NCI-H1417 treated with DMSO at 0.1 percent for 48 hours (cell line): ENCODE measurements at regions not wholly inside any gene's neighbourhood (a gene's known extent, or its start where the extent isn't known, plus 50 kb on each side); places are given as distances from the start of the nearest gene placed in this dataset.
"Not testable (repeated sequence)": the region's sequence is repeated elsewhere in the genome, so short reads cannot be mapped to it uniquely, and the experiment has no call there.

ENCODE experiments used
- DNase-seq: peaks from one replicate; lab custom pipeline; 2025; lab: John Stamatoyannopoulos, UW

GRCh38 chr7:150101282-150101681, 221.9 kb upstream of the LRRC61 start:
- DNase-seq: not testable (repeated sequence)

GRCh38 chr7:150107283-150107682, 215.9 kb upstream of the LRRC61 start:
- not testable (repeated sequence) for DNase-seq

- not testable (repeated sequence) for DNase-seq
Measured at GRCh38 chr7:150110375-150110820, 212.8 kb upstream of the LRRC61 start.

- not testable (repeated sequence) for DNase-seq
Measured at GRCh38 chr7:150110882-150111281, 212.3 kb upstream of the LRRC61 start.

GRCh38 chr7:150111373-150112139, 211.6 kb upstream of the LRRC61 start:
- DNase-seq: not testable (repeated sequence)

- not testable (repeated sequence) for DNase-seq
Measured at GRCh38 chr7:150113301-150113700, 209.9 kb upstream of the LRRC61 start.

- DNase-seq: not testable (repeated sequence)
Measured at GRCh38 chr7:150114591-150114990, 208.6 kb upstream of the LRRC61 start.

GRCh38 chr7:150119966-150120365, 203.2 kb upstream of the LRRC61 start:
- DNase-seq: not testable (repeated sequence)

- DNase-seq: not testable (repeated sequence)
Measured at GRCh38 chr7:150125831-150126230, 197.3 kb upstream of the LRRC61 start.

GRCh38 chr7:150134451-150134850, 188.7 kb upstream of the LRRC61 start:
- not testable (repeated sequence) for DNase-seq

- DNase-seq: not testable (repeated sequence)
Measured at GRCh38 chr7:150135620-150136190, 187.4 kb upstream of the LRRC61 start.

- DNase-seq: not testable (repeated sequence)
Measured at GRCh38 chr7:150139840-150140239, 183.3 kb upstream of the LRRC61 start.

- not testable (repeated sequence) for DNase-seq
Measured at GRCh38 chr7:150141525-150142345, 181.4 kb upstream of the LRRC61 start.

GRCh38 chr7:150146124-150146523, 177.0 kb upstream of the LRRC61 start:
- DNase-seq: not testable (repeated sequence)

GRCh38 chr7:150147524-150147923, 175.6 kb upstream of the LRRC61 start:
- DNase-seq: not testable (repeated sequence)

GRCh38 chr7:150156015-150156414, 167.1 kb upstream of the LRRC61 start:
- DNase-seq: not testable (repeated sequence)

GRCh38 chr7:150158696-150159095, 164.5 kb upstream of the LRRC61 start:
- DNase-seq: not testable (repeated sequence)

- not testable (repeated sequence) for DNase-seq
Measured at GRCh38 chr7:150169515-150169914, 153.6 kb upstream of the LRRC61 start.

GRCh38 chr7:150169943-150170490, 153.1 kb upstream of the LRRC61 start:
- not testable (repeated sequence) for DNase-seq

- DNase-seq: not testable (repeated sequence)
Measured at GRCh38 chr7:150183602-150184001, 139.6 kb upstream of the LRRC61 start.

- DNase-seq: not testable (repeated sequence)
Measured at GRCh38 chr7:150189963-150190362, 133.2 kb upstream of the LRRC61 start.

GRCh38 chr7:150192541-150192940, 130.6 kb upstream of the LRRC61 start:
- not testable (repeated sequence) for DNase-seq
